Pons (tissue), 1 donor: ENCODE measurements at regions not wholly inside any gene's neighbourhood (a gene's known extent, or its start where the extent isn't known, plus 50 kb on each side); places are given as distances from the start of the nearest gene placed in this dataset.

Source experiments
- DNase-seq: peaks from one replicate; pipeline ENCODE4 v3.0.0-alpha.2; 2016; ENCODE audit warnings: low spot score

DNA sequence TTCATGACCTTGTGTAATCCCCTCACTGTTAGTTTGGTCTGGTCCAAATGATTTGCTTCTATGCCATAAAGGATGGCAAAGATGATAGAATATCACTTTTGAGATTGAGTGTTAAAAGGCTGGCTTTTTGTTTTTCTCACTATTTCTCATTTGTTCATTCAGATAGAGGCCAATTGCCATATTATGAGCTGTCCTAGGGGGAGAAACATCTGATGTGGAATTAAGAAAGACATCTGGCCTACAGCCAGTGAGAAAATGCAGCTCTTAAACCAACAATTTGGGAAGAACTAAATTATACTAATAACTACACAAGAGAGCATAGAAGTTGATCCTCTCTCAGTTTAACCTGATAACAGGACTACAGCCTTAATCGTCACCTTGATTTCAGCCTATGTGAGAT lies 1668.6 kb downstream of the GRIK2 start:
- DNase-seq: no peak

DNA sequence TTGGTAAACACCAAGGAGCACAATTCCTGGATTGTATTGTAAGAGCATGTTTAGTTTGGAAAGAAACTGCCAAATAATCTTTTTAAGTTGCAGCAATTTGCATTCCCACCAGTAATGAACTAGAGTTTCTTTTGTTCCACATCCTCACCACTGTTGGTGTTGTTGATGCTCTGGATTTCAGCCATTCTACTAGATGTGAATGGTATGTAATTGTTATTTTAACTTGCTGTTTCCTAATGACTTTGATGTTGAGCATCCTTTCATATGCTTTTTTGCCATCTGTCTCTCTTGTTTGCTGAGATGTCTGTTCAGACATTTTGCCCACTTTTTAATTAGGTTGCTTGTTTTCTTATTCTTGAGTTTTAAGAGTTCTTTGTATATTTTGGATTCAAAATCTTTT lies 1654.1 kb downstream of the GRIK2 start:
- DNase-seq: no peak

- DNase-seq: no peak
Observed at GRCh38 chr6:103042336-103042735, 1648.8 kb downstream of the GRIK2 start.

- DNase-seq: no peak
Observed at GRCh38 chr6:103036846-103037245, 1643.3 kb downstream of the GRIK2 start.

DNA sequence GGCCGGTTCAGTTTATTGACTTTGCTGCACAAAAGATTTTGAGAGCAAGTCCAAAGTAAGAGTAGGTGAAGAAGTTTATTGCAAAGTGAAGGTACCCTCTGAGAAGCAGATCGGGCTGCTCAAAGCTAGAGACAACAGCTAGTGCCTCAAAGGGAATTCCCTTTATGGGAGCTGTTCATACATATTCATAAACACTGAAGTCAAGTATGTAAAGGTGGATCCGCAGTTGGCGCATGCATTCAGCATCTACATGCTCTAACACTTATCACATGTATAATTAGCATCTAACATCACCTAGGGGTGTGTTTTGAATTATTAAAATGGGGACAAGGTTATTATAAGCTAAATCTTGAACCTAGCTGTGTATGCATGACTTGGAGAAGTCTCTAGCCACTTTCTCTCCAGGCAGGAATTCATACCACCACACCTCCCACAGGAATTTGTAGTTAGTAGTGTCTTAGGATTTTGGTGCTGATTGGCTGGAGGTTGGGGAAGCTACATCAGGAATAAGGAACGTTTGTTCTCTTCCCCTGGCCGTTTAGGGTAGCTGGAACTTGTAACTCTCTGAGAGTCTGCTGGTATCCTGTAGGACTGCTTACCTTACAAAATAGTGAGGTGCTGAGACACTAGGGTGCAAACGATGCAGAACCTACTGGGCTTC lies 1633.9 kb downstream of the GRIK2 start:
- DNase-seq: no peak

DNA sequence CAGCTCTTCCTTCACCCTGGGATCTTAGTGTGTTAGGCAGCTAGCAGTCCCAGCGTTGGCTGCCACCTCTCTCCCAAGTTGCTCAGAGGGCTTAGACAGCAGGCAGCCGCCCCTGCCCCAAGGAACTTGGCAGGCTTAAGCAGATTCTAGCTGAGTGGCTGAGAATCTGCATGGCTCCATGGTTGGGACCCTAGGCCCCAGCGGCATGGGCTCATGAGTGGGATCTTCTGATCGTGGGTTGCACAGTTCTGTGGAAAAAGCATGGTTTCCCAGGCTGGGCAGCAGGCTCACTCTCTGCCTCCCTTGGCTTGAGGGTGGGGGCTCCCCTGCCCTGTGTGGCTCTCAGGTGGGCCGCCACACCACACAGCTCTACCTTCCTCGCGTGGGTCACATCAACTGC lies 1624.9 kb downstream of the GRIK2 start:
- DNase-seq: no peak

GRCh38 chr6:103017878-103018277 lies 1624.4 kb downstream of the GRIK2 start:
- DNase-seq: no peak

DNA sequence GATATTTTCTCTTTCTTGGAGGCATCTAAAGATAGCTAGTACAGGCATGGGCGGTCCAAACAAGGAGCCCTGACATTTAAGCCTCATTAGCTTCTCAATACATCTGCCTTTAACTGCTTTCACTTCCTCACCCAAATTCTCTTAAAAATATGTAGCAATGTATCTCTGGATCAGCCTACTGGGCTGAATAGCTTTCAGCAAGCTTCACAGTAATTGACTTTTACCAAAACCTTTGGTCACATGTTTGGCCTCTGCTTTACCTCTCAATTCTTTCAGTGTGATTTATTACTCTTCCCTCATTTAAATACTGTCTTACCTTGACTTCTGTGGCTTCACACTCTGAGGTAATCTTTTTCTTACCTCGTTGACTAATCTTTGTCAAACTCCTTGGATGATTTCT lies 1618.1 kb downstream of the GRIK2 start:
- DNase-seq: no peak

DNA sequence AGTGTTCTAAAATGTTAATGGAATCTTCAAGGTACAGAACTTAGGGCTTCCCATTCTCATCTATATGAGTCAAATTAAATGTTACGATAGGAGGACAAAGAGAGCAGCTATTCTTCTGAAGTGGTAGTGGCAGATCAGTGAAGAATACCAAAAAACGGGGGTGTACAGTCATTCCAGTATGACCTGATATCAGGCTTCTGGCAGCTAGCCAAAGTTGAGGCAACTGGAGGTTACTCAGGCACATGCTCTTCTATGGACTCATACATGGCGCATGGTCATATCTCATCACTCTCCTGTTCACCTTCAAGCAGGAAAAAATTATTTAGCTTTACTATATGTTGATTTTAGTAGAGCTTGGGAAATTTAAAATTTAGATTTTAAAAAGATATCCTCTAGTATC lies 1608.8 kb downstream of the GRIK2 start:
- no peak for DNase-seq

GRCh38 chr6:103001724-103002123 lies 1608.2 kb downstream of the GRIK2 start:
- no peak for DNase-seq

- DNase-seq: no peak
Observed at GRCh38 chr6:103000688-103001087, 1607.2 kb downstream of the GRIK2 start.

GRCh38 chr6:102995491-102995890 lies 1602.0 kb downstream of the GRIK2 start:
- no peak for DNase-seq

DNA sequence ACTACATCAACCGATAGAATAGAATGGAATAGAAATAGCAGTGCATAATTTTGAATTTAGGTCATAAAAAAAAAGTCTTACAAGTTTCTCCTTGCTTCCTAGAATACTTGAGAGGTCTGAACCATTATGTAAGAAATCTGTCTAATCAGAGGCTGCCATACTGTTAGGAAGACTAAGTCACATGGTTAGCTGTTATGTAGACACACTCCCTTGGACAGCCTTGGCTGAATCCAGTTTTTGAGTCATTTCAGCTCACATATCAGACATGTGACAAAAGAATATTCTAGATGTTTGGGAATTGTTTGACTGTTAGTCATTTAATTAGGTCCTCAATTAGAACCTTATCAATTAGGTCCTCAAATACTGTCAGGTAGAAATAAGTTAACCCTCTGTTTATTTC lies 1601.4 kb downstream of the GRIK2 start:
- no peak for DNase-seq

GRCh38 chr6:102986086-102986485 lies 1592.6 kb downstream of the GRIK2 start:
- no peak for DNase-seq

DNA sequence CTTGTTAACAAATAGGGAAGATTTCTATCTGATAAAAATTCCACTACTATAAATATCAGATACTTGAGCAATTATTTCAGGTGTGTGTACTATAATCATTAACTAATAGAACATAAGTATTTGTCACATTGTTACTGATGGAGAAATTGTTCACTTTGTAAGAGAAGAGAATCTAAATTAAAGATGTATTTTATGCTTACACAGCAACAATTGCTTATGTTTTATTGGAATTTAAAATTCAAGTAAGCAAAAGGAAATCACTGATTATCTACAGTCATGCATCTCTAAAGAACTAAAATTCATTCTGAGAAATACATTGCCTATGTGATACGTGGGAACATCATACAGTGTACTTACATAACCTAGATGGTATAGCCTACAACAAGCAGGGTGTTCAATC lies 1590.8 kb downstream of the GRIK2 start:
- no peak for DNase-seq

GRCh38 chr6:102981490-102982015 lies 1588.0 kb downstream of the GRIK2 start:
- no peak for DNase-seq

DNA sequence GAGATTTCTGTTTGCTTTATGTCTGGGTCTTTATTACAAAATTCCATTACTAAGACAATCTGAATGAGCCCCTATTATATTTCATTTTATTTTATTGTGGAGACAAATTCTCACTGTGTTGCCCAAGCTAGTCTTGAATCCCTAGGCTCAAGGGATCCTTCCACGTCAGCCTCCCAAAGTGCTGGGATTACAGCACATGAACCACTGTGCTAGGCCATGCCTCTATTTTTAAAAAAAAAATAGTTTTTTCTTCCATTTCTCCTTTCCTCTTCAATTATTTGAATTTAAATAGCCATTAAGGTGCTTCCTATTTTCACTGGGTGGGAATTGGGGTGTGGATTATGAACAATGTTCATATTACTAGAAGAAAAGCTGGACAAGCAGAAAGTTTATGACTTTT lies 1587.4 kb downstream of the GRIK2 start:
- DNase-seq: no peak

DNA sequence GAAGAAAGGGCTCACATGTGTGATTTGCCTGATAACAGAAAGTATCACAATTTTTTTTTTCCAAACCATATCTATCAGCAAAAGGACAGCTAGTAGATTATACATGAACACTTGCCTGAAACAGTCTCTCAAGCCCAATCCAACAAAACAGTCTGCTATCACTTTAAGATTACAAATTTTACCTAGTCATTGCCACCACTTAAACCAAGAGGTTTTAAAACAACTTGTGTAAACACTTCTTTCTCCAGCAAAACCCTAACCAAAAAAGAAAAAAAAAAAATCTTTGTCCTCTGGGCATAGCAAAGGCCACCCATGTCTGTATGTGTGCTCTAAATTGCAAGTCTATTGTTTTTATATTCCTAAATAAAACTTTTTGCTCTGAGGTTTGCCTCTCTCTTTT lies 1568.4 kb downstream of the GRIK2 start:
- no peak for DNase-seq

DNA sequence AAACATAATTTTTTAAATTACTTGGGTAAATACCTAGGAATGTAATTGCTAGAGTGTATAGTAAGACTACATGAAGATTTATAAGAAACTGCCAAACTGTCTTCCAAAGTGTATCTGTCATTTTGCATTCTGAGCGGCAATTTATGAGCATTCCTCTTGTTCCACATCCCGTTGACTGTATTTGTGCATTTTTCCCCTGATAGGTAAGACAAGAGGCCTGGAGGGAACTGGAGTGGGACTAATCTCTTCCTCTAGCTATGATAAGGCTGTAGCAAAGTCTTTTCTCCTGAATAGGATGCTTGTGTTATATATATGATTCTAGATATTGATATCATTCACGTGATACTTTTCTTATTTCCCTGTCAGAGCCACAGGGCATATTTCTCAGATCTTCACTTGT lies 1557.5 kb downstream of the GRIK2 start:
- no peak for DNase-seq

DNA sequence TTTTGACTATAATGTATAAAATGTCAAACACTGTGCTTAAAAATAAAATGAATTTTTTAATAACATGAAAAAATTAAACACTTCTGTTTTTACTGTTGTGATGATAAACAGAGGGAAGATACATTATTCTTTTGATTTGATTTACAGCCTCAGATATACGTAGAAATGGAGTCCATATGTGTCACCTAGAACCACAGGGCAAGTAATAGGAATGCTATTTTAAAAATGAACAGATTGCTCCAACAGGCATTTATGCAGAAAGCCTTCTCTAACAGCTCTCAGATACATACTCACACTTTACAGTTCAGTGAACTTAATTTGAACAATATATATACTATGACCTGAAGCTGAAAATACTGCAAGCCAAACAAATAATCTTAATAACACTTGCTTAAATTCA lies 1551.0 kb downstream of the GRIK2 start:
- no peak for DNase-seq

DNA sequence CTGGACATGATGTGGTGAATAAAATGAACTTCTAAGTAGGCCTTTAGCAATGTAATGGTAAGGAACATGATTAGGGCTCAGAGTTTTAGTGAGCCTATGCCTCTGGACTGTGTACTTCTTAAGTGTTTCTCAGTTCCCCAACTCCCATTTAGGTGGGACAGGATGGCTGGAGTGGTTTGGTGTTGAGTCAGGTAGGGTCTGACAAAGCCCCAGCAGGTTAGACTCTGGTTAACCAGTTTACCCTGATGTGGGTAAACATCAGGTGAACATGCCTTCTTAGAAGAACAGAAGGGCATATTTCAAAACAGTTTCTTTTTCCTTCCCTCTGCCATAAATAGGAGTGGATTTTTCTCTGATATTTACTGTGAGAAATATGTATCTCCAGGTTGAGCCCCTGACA lies 1548.7 kb downstream of the GRIK2 start:
- no peak for DNase-seq

DNA sequence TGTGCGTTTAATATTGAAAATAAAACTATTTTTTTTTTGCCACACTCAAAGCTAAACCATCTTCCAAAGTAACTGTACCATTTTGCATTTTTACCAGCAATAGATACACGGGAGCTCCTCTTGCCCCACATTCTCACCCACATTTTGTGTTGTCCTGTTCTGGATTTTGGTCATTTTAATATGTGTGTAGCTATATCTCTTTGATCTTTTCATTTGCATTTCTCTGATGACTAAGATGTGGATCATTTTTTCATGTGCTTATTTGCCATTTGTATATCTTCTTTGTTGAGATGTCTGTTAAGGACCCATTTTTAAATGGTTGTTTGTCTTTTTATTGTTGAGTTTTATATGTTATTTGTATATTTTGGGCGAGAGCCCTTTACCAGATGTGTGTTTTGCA lies 1543.5 kb downstream of the GRIK2 start:
- DNase-seq: no peak

GRCh38 chr6:102928109-102928508 lies 1534.6 kb downstream of the GRIK2 start:
- no peak for DNase-seq

- DNase-seq: no peak
Observed at GRCh38 chr6:102918161-102918560, 1524.7 kb downstream of the GRIK2 start.
